ENCODE measurements at regions not wholly inside any gene's neighbourhood (a gene's known extent, or its start where the extent isn't known, plus 50 kb on each side); places are given as distances from the start of the nearest gene placed in this dataset.

- TF ChIP-seq CSDC2 (CRISPR knock-in tag; IDR thresholded peaks at IDR 0.05), result no peak
- no peak for ATAC-seq
Observed at GRCh38 chr18:25001803-25002202, 350.2 kb downstream of the ZNF521 start.

GRCh38 chr18:25005541-25006403 lies 346.2 kb downstream of the ZNF521 start:
- ATAC-seq, result peak; percentile 47
- TF ChIP-seq ZNF8 (CRISPR knock-in tag; IDR thresholded peaks at IDR 0.05) (no peak), PPARA (CRISPR knock-in tag; IDR thresholded peaks at IDR 0.05; ENCODE audit: borderline replicate concordance) (no peak), TSHZ2 (CRISPR knock-in tag; IDR thresholded peaks at IDR 0.05) (no peak), ZNF565 (CRISPR knock-in tag; conservative IDR thresholded peaks at IDR 0.05; ENCODE audit: low read depth) (no peak), POU6F1 (CRISPR knock-in tag; IDR thresholded peaks at IDR 0.05; ENCODE audit: borderline replicate concordance, low read depth) (no peak), ESRRG (CRISPR knock-in tag; IDR thresholded peaks at IDR 0.05) (no peak), TCF4 (CRISPR knock-in tag; IDR thresholded peaks at IDR 0.05; ENCODE audit: borderline replicate concordance) (no peak), ZFP3 (CRISPR knock-in tag; IDR thresholded peaks at IDR 0.05) (no peak), ZNF70 (CRISPR knock-in tag; IDR thresholded peaks at IDR 0.05) (no peak), GLIS3 (CRISPR knock-in tag; IDR thresholded peaks at IDR 0.05) (no peak), ISL1 (CRISPR knock-in tag; IDR thresholded peaks at IDR 0.05) (no peak), PATZ1 (CRISPR knock-in tag; IDR thresholded peaks at IDR 0.05; ENCODE audit: borderline replicate concordance) (no peak), SNAI2 (CRISPR knock-in tag; IDR thresholded peaks at IDR 0.05) (no peak), ARNTL (CRISPR knock-in tag; IDR thresholded peaks at IDR 0.05; ENCODE audit: borderline replicate concordance, low read depth) (no peak), ZC3H10 (CRISPR knock-in tag; IDR thresholded peaks at IDR 0.05) (no peak), CREB5 (CRISPR knock-in tag; IDR thresholded peaks at IDR 0.05; ENCODE audit: low read depth) (no peak)

DNA sequence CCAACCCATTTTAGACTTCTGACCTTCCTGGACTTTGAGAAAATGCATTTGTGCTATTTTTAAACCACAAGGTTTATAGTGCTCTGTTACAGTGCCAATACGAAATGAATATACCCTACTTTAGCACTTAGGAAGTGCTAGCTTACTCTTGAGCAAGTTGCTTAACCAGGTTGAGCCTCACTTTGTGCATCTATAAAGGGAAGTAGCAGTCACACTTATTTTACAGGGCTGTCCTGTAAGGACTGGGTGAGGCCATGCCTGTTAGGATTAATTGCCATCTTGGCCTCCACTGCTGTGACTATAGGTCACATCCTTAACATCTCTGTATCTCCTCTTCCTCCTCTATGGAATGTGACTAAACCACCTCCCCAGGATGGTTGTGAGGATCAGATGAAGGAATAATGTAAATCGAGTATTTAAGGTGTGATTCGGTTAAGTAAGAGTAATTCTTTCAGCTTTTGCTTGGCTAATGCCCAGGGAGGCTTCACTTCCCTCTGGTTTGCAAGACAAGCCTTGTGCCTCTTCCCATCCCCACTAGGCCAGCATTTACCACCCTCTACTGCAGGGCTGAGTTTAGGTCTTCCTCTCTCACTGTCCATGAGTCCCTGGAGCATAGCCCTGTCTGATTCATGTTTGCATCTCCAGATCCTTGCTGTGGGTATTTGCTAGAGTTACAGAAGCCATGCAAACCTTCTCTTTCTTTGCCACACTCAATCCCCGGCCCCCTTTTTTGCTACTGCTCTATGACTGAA lies 341.2 kb downstream of the ZNF521 start:
- TF ChIP-seq SNAI2 (CRISPR knock-in tag; IDR thresholded peaks at IDR 0.05), result no peak
- TF ChIP-seq CREB5 (CRISPR knock-in tag; IDR thresholded peaks at IDR 0.05; ENCODE audit: low read depth), result no peak
- TF ChIP-seq, protein P1, sequence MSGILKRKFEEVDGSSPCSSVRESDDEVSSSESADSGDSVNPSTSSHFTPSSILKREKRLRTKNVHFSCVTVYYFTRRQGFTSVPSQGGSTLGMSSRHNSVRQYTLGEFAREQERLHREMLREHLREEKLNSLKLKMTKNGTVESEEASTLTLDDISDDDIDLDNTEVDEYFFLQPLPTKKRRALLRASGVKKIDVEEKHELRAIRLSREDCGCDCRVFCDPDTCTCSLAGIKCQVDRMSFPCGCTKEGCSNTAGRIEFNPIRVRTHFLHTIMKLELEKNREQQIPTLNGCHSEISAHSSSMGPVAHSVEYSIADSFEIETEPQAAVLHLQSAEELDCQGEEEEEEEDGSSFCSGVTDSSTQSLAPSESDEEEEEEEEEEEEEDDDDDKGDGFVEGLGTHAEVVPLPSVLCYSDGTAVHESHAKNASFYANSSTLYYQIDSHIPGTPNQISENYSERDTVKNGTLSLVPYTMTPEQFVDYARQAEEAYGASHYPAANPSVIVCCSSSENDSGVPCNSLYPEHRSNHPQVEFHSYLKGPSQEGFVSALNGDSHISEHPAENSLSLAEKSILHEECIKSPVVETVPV (CRISPR knock-in tag; IDR thresholded peaks at IDR 0.05), result no peak
- no peak for TF ChIP-seq OSR1 (CRISPR knock-in tag; IDR thresholded peaks at IDR 0.05)
- no peak for TF ChIP-seq CSDC2 (CRISPR knock-in tag; IDR thresholded peaks at IDR 0.05)
- TF ChIP-seq ZFP30 (CRISPR knock-in tag; IDR thresholded peaks at IDR 0.05), result no peak
- TF ChIP-seq PPARA (CRISPR knock-in tag; IDR thresholded peaks at IDR 0.05; ENCODE audit: borderline replicate concordance), result no peak
- no peak for TF ChIP-seq TCF4 (CRISPR knock-in tag; IDR thresholded peaks at IDR 0.05; ENCODE audit: borderline replicate concordance)
- TF ChIP-seq ZC3H10 (CRISPR knock-in tag; IDR thresholded peaks at IDR 0.05), result no peak
- no peak for TF ChIP-seq TSHZ2 (CRISPR knock-in tag; IDR thresholded peaks at IDR 0.05)
- TF ChIP-seq ZNF70 (CRISPR knock-in tag; IDR thresholded peaks at IDR 0.05), result no peak
- ATAC-seq, result no peak

Data from SK-N-SH treated with all-trans-retinoic acid at 6 μM for 48 hours (cell line).